Stimulated activated CD4-positive, alpha-beta T cell treated with anti-CD3 and anti-CD28 coated beads, Interleukin-1b, Interleukin-23, amount 100 ng/mL, for 4 hours (primary cell): ENCODE measurements at regions not wholly inside any gene's neighbourhood (a gene's known extent, or its start where the extent isn't known, plus 50 kb on each side); places are given as distances from the start of the nearest gene placed in this dataset.

Experiments used
- DNase-seq, 2 donors: peaks; one replicate each; pipeline ENCODE4 v3.0.0-alpha.2; 2020; ENCODE audit warnings: low read depth in 2 of 2

DNA sequence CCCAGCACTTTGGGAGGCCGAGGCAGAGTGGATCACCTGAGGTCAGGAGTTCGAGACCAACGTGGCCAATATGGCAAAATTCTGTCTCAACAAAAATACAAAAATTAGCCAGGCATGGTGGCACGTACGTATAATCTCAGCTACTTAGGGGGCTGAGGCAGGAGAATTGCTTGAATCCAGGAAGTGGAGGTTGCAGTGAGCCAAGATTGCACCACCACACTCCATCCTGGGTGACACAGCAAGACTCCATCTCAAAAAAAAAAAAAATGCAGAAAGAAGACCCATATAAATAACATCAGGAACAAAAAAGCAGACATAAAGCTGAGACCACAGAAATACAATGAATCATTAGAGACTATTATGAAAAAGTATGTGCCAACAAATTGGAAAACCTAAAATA lies 235.2 kb upstream of the VEPH1 start:
- no peak for DNase-seq

DNA sequence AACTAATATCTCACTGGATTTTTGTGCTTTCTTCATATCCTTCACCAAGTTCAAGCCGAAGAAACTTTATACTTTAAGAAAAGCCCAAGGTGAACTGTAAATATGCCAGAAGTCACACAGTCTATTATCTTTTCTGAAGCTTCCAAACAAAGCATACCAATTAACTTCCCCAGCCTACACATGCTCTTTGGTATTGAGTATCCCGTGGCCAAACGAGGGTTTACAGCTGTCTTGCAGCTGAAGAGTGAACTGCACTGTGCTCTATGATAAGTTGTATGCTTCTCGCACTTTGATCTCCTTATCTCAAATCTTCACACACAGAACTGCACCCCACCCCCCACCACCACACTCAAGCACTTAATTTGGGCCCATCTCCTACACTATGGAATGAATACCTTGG lies 215.6 kb upstream of the VEPH1 start:
- DNase-seq: no peak

GRCh38 chr3:157713101-157713500 lies 209.9 kb upstream of the VEPH1 start:
- DNase-seq: no peak

DNA sequence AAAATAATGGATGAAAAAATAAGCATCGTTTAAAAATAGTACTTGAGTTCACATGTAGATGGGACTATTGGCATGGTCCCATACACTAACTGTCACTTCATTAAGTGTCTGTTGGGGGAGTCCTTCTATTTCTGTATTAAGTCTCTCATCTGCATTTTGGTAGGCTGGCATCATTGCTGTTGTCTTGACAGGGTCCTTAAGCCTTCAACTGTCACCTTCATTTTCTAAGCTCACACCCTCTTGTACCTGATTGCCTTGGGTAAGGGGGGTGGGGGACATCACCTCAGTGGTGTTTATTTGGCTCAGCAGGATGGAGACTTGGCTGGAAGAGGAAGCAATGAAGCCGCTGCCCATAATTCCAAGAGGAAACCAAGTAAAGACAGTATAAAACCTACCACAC lies 202.0 kb upstream of the VEPH1 start:
- no peak for DNase-seq

GRCh38 chr3:157700405-157700804 lies 197.2 kb upstream of the VEPH1 start:
- no peak for DNase-seq

DNA sequence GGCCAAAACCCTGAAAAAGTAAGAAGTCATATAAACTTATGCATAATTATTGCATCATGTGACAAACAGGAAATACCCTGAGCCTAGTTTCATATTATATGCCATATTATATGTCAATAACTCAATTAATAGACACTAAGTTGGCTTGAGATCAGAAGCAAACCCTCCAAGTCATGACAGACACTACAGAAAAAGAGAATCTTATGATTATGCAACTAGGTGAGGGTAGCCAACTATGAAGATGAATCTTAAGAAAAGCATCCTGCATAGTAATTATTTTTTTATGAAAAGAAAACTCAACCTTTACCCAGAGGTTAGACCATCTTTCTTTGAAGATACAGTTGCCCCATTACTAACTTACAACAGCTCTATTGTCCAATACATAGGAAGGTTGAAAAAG lies 192.4 kb upstream of the VEPH1 start:
- no peak for DNase-seq

GRCh38 chr3:157695103-157695502 lies 191.9 kb upstream of the VEPH1 start:
- DNase-seq: no peak

GRCh38 chr3:157693762-157694161 lies 190.5 kb upstream of the VEPH1 start:
- DNase-seq: no peak

DNA sequence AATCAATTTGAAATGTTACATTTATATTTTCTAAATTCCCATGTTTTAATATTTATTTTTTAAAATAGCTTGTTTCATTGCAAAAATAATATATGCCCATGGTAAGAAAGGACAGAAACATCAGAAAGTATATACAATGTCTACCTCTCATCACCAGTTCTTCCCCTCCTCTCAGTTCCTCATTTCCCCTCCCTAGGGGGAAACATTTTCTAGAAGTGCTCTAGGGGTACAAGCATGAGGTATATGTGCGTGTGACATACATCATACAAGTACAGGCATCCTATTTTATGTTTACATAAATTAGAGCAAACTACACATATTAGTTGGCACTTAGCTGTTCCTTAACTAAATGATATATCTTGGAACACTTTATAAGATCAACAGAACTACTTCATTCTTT lies 189.3 kb upstream of the VEPH1 start:
- no peak for DNase-seq

DNA sequence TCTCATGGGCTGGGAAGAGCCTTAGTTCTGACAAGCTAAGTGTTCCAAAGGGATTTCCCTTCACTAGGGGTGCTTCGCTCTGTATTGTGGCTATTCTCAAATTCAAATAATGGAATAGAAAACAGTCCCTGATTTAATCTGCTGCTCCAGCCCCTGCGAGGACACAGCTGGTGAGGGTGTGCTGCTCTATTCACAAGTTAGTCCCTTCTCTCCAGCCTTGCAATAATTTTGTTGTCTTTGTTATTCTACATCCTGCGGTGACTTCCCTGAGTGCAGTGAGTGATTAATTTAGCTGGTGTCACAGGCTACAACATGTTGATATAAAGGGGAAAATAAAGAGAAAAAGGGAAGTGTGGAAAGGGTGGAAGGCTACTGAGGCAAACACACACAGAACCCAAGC lies 180.5 kb upstream of the VEPH1 start:
- DNase-seq: no peak

DNA sequence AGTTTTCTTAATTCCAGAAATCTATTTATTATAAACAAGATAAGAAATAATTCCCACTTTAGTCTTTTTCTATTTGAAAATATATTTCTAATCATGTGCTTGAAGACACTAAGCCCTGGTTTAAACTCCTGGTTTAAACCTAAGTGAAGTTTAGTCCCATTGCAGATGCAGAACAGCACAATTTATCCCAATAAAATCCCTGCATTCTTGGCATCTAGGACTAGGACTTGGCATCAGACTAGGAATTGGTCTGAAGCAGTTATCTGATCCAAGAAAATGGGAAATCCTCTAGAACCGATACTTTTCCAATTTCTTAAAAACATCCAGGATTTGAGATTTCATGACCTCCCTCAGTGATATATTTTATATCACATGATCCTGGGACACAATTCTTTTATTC lies 168.8 kb upstream of the VEPH1 start:
- no peak for DNase-seq

- DNase-seq: no peak
Observed at GRCh38 chr3:157671656-157672055, 168.4 kb upstream of the VEPH1 start.

- DNase-seq: no peak
Observed at GRCh38 chr3:157669416-157669815, 166.2 kb upstream of the VEPH1 start.

GRCh38 chr3:157667493-157667892 lies 164.3 kb upstream of the VEPH1 start:
- no peak for DNase-seq

- no peak for DNase-seq
Observed at GRCh38 chr3:157662171-157662570, 159.0 kb upstream of the VEPH1 start.

- no peak for DNase-seq
Observed at GRCh38 chr3:157660847-157661246, 157.6 kb upstream of the VEPH1 start.

- no peak for DNase-seq
Observed at GRCh38 chr3:157652366-157652765, 149.2 kb upstream of the VEPH1 start.

GRCh38 chr3:157650699-157651098 lies 147.5 kb upstream of the VEPH1 start:
- DNase-seq: no peak

GRCh38 chr3:157650172-157650571 lies 147.0 kb upstream of the VEPH1 start:
- no peak for DNase-seq

- no peak for DNase-seq
Observed at GRCh38 chr3:157649511-157649910, 146.3 kb upstream of the VEPH1 start.

DNA sequence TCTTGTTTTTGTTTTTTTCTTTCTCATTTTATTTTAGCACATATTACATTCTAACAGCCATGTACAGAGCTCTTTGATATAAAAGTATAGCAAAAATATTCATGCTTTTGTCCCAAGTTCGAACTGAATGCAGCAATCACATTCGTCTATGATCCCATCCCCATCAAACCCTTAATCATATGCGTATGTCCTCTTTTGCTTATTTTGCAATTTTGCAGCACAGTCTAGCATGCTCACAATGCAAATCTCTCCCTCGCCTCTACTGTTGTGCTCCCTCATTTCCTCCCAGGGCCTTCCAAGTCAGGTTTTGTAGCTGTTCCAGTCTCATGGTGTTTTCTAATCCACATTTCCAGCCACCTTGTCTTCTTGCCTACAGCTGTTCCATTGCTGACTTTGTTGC lies 144.6 kb upstream of the VEPH1 start:
- DNase-seq: no peak

DNA sequence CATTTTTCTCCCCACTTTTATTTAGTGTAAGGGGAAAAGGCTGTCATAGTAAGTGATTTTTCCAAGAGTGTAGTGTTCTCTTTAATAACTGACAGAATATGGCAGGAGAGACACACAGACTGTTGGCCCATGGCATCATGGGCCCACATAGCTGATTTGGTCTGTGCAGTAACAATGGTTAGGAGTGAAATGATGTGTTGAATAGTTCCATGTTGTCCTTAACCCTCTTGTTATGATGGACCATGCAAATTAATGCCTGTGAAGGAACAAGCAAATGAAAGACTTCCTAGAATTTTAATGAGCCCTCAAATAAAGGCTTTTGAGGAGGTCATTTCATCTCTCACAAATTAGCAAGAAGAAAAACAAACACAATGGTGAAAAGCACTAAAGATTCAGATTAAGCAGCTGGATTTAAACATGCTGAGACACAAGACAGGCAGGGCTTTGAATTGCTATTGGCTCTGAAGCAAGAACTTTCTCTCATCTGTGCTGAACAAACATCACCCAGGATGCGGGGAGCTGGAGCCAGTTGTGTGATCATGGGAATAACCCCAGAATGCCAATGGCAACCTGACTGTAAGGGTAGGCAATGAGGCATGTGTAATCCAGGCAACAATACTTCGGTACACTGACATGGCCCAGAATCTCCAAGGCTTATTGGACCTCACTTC lies 136.7 kb upstream of the VEPH1 start:
- no peak for DNase-seq

- no peak for DNase-seq
Observed at GRCh38 chr3:157637866-157638265, 134.7 kb upstream of the VEPH1 start.

- DNase-seq: no peak
Observed at GRCh38 chr3:157633241-157633640, 130.0 kb upstream of the VEPH1 start.
